Fibroblast of skin of right biceps (primary cell): ENCODE measurements at regions not wholly inside any gene's neighbourhood (a gene's known extent, or its start where the extent isn't known, plus 50 kb on each side); places are given as distances from the start of the nearest gene placed in this dataset.
A peak's percentile ranks its signal among the peaks of the same experiment; 100 is the strongest.
"Not testable (repeated sequence)": the region's sequence is repeated elsewhere in the genome, so short reads cannot be mapped to it uniquely, and the experiment has no call there.

Experiments used
- DNase-seq: peaks from one replicate; pipeline ENCODE4 v3.0.0-alpha.2; 2013

GRCh38 chrY:14356154-14356553 is 168.2 kb upstream of the NLGN4Y start:
- DNase-seq = no peak

- no peak for DNase-seq
Observed at GRCh38 chrY:14360748-14361500, 163.4 kb upstream of the NLGN4Y start.

- DNase-seq = no peak
Observed at GRCh38 chrY:14373608-14374007, 150.7 kb upstream of the NLGN4Y start.

- no peak for DNase-seq
Observed at GRCh38 chrY:14378217-14378616, 146.1 kb upstream of the NLGN4Y start.

GRCh38 chrY:14410549-14411030 is 113.7 kb upstream of the NLGN4Y start:
- not testable (repeated sequence) for DNase-seq

GRCh38 chrY:14411334-14411733 is 113.0 kb upstream of the NLGN4Y start:
- no peak for DNase-seq

GRCh38 chrY:14436546-14436945 is 87.8 kb upstream of the NLGN4Y start:
- no peak for DNase-seq

- DNase-seq = no peak
Observed at GRCh38 chrY:14437626-14438025, 86.7 kb upstream of the NLGN4Y start.

GRCh38 chrY:14438395-14438794 is 85.9 kb upstream of the NLGN4Y start:
- DNase-seq = no peak

GRCh38 chrY:14444550-14444949 is 79.8 kb upstream of the NLGN4Y start:
- no peak for DNase-seq

GRCh38 chrY:14468151-14468683 is 56.1 kb upstream of the NLGN4Y start:
- DNase-seq = peak; percentile 36

- DNase-seq = peak; percentile 9
Observed at GRCh38 chrY:14472421-14472820, 51.9 kb upstream of the NLGN4Y start.

GRCh38 chrY:14473320-14473719 is 51.0 kb upstream of the NLGN4Y start:
- peak; percentile 3 for DNase-seq
